HL-60 (cell line): ENCODE measurements at regions not wholly inside any gene's neighbourhood (a gene's known extent, or its start where the extent isn't known, plus 50 kb on each side); places are given as distances from the start of the nearest gene placed in this dataset.

Source experiments
- DNase-seq, 2 experiments: peaks; one replicate each; pipeline ENCODE4 v3.0.0-alpha.2; 2010 to 2020; ENCODE audit warnings: low read depth in 1 of 2, low spot score in 1 of 2
- H3K27ac ChIP-seq: fragments of 250-450 bp; sonication (Bioruptor Pico); replicated peaks from 2 replicates; pipeline ENCODE4 v1.5.1; 2020; ENCODE audit warnings: mild to moderate bottlenecking, moderate library complexity
- H3K27me3 ChIP-seq: fragments of 250-450 bp; sonication (Bioruptor Pico); 2 replicates; pipeline ENCODE4 v1.5.1; 2021; ENCODE audit warnings: mild to moderate bottlenecking, moderate library complexity; ENCODE audit not compliant: insufficient read depth, poor library complexity, severe bottlenecking
- H3K4me3 ChIP-seq: replicated peaks from 2 replicates; pipeline ENCODE4 v1.5.1; 2011; ENCODE audit warnings: mild to moderate bottlenecking, control low read depth, low read length; ENCODE audit not compliant: insufficient read depth
- GABPA ChIP-seq: IDR thresholded peaks from 2 replicates; pipeline ENCODE4 v1.6.1; 2012; ENCODE audit warnings: low read depth
- POLR2AphosphoS5 ChIP-seq: IDR thresholded peaks from 2 replicates; pipeline ENCODE4 v1.6.1; 2012; ENCODE audit warnings: low read depth
- SPI1 ChIP-seq: IDR thresholded peaks from 2 replicates; pipeline ENCODE4 v1.6.1; 2012; ENCODE audit warnings: low read depth, mild to moderate bottlenecking, borderline replicate concordance
- TF ChIP-seq, protein P1 (sequence below): IDR thresholded peaks from 2 replicates; pipeline ENCODE4 v1.6.1; 2012; ENCODE audit warnings: low read depth; ENCODE audit not compliant: insufficient replicate concordance
- TF ChIP-seq, protein P2 (sequence below): IDR thresholded peaks from one replicate; pipeline ENCODE4 v1.5.1; 2011; ENCODE audit warnings: low read length, control low read depth, inconsistent platforms; ENCODE audit not compliant: insufficient read depth

DNA sequence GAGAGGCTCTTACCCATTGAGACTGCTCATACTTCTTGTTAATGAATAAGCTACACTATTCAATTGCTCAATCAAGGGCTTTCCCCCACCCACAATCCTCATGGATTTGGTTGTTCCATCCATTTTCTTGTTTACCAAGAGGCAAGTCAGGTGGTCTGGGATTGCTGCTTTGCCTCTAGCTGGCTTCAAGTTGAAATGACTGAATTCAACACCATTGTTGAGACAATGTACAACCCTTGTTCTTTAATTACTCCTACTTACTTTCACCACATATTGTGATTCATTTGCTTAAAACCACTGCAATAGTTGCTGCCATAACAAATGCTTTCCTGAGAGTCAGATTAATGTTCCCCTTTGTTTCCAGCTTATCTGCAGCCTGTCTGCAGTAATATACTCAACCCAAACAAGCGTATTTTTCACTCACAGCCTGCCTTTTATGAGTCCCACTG is 532.2 kb downstream of the RIT2 start:
- no peak for TF ChIP-seq GABPA
- TF ChIP-seq POLR2AphosphoS5 = no peak
- TF ChIP-seq, protein P1, sequence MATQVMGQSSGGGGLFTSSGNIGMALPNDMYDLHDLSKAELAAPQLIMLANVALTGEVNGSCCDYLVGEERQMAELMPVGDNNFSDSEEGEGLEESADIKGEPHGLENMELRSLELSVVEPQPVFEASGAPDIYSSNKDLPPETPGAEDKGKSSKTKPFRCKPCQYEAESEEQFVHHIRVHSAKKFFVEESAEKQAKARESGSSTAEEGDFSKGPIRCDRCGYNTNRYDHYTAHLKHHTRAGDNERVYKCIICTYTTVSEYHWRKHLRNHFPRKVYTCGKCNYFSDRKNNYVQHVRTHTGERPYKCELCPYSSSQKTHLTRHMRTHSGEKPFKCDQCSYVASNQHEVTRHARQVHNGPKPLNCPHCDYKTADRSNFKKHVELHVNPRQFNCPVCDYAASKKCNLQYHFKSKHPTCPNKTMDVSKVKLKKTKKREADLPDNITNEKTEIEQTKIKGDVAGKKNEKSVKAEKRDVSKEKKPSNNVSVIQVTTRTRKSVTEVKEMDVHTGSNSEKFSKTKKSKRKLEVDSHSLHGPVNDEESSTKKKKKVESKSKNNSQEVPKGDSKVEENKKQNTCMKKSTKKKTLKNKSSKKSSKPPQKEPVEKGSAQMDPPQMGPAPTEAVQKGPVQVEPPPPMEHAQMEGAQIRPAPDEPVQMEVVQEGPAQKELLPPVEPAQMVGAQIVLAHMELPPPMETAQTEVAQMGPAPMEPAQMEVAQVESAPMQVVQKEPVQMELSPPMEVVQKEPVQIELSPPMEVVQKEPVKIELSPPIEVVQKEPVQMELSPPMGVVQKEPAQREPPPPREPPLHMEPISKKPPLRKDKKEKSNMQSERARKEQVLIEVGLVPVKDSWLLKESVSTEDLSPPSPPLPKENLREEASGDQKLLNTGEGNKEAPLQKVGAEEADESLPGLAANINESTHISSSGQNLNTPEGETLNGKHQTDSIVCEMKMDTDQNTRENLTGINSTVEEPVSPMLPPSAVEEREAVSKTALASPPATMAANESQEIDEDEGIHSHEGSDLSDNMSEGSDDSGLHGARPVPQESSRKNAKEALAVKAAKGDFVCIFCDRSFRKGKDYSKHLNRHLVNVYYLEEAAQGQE = no peak
- no peak for TF ChIP-seq SPI1
- Histone ChIP-seq H3K27ac (no peak overlapping the region), H3K27me3 (peaks cover 3% of the 10 kb centered on the region), H3K4me3 (no peak overlapping the region)
- DNase-seq = no peak

DNA sequence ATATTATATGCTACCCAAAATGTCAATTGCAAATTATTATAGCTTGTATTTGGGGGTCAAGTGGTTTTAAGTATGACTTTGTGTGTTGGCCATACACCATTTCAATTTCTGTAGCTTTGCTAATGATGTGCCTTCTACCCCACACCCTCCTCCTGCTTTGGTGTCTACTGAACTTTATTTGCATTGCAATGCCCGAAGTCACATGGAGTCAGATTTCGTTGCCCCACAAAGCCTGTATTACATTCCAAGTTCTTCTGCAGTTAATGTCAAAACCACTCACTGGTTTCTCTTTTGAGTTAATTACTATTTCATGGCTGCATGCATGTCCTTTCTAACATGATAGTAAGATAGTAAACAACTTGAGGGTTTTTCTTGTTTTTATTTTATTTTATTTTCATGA is 528.9 kb downstream of the RIT2 start:
- DNase-seq = no peak
- Histone ChIP-seq H3K27me3 (peaks cover 3% of the 10 kb centered on the region), H3K4me3 (no peak overlapping the region), H3K27ac (no peak overlapping the region)
- TF ChIP-seq, protein P2, sequence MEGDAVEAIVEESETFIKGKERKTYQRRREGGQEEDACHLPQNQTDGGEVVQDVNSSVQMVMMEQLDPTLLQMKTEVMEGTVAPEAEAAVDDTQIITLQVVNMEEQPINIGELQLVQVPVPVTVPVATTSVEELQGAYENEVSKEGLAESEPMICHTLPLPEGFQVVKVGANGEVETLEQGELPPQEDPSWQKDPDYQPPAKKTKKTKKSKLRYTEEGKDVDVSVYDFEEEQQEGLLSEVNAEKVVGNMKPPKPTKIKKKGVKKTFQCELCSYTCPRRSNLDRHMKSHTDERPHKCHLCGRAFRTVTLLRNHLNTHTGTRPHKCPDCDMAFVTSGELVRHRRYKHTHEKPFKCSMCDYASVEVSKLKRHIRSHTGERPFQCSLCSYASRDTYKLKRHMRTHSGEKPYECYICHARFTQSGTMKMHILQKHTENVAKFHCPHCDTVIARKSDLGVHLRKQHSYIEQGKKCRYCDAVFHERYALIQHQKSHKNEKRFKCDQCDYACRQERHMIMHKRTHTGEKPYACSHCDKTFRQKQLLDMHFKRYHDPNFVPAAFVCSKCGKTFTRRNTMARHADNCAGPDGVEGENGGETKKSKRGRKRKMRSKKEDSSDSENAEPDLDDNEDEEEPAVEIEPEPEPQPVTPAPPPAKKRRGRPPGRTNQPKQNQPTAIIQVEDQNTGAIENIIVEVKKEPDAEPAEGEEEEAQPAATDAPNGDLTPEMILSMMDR = no peak
- TF ChIP-seq, protein P1 = no peak
- no peak for TF ChIP-seq GABPA
- no peak for TF ChIP-seq POLR2AphosphoS5
- no peak for TF ChIP-seq SPI1

DNA sequence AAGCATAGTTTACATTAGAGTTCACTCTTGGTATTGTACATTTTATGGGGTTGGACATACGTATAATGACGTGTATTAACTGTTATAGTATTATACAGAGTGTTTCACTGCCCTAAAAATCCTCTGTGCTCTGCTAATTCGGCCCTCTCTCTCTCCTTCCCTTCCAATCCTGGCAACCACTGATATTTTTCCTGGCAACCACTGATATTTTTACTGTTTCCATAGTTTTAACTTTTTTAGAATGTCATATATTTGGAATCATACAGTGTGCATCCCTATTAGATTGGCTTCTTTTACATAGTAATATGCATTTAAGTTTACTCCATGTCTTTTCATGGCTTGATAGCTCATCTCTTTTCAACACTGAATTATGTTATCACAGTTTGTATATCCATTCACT is 526.7 kb downstream of the RIT2 start:
- H3K4me3 ChIP-seq = no peak overlapping the region
- DNase-seq = no peak
- H3K27me3 ChIP-seq = no peaks in the 10 kb centered on the region
- TF ChIP-seq SPI1 (no peak), GABPA (no peak)
- TF ChIP-seq, protein P1 = no peak
- H3K27ac ChIP-seq = no peak overlapping the region

DNA sequence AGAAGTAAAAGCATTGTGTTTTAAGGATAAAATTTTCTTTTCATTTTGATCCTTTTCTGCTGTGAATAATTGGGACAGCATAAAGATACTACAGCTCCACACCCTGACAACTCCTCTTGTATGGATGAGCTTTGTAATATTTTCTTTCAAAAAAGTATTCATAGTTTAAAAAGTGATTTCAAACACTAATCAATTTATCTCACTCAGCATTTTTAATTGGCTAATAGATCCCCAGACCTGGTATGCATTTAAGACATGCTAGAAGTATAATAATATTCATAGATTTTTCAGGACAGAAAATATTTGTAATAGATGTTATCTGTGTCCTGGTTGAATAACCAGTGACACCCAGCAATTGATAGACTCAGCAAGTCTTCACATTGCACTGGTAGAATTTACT is 510.7 kb downstream of the RIT2 start:
- Histone ChIP-seq H3K4me3 (no peak overlapping the region), H3K27me3 (no peaks in the 10 kb centered on the region), H3K27ac (no peak overlapping the region)
- TF ChIP-seq GABPA (no peak), SPI1 (no peak), POLR2AphosphoS5 (no peak)
- TF ChIP-seq, protein P2 = no peak
- TF ChIP-seq, protein P1 = no peak
- DNase-seq = no peak
